Stimulated activated CD4-positive, alpha-beta T cell treated with anti-CD3 and anti-CD28 coated beads, Interleukin-15, amount 100 ng/mL, for 48 hours (primary cell): ENCODE measurements at regions not wholly inside any gene's neighbourhood (a gene's known extent, or its start where the extent isn't known, plus 50 kb on each side); places are given as distances from the start of the nearest gene placed in this dataset.
"Not testable (repeated sequence)": the region's sequence is repeated elsewhere in the genome, so short reads cannot be mapped to it uniquely, and the experiment has no call there.

Experiments
- DNase-seq, 2 donors: peaks; one replicate each; pipeline ENCODE4 v3.0.0-alpha.2; 2020; ENCODE audit warnings: low read depth in 2 of 2

GRCh38 chr14:59004012-59004411 is 184.5 kb upstream of the DAAM1 start:
- DNase-seq: no peak

- not testable (repeated sequence) for DNase-seq
Measured at GRCh38 chr14:59006179-59006578, 182.3 kb upstream of the DAAM1 start.

GRCh38 chr14:59009967-59010366 is 178.5 kb upstream of the DAAM1 start:
- DNase-seq: no peak

- no peak for DNase-seq
Measured at GRCh38 chr14:59013672-59014298, 174.7 kb upstream of the DAAM1 start.

GRCh38 chr14:59015482-59015881 is 173.0 kb upstream of the DAAM1 start:
- DNase-seq: no peak

- DNase-seq: no peak
Measured at GRCh38 chr14:59017285-59017965, 171.0 kb upstream of the DAAM1 start.

- DNase-seq: no peak
Measured at GRCh38 chr14:59018460-59018859, 170.0 kb upstream of the DAAM1 start.

- no peak for DNase-seq
Measured at GRCh38 chr14:59018978-59019377, 169.5 kb upstream of the DAAM1 start.

GRCh38 chr14:59020382-59020781 is 168.1 kb upstream of the DAAM1 start:
- no peak for DNase-seq

- no peak for DNase-seq
Measured at GRCh38 chr14:59022144-59022543, 166.3 kb upstream of the DAAM1 start.

GRCh38 chr14:59026081-59026480 is 162.4 kb upstream of the DAAM1 start:
- no peak for DNase-seq

- not testable (repeated sequence) for DNase-seq
Measured at GRCh38 chr14:59026640-59027039, 161.8 kb upstream of the DAAM1 start.

GRCh38 chr14:59028476-59029202 is 159.8 kb upstream of the DAAM1 start:
- peak; percentile 9 to 18 for DNase-seq

- no peak for DNase-seq
Measured at GRCh38 chr14:59032826-59033225, 155.6 kb upstream of the DAAM1 start.

GRCh38 chr14:59036134-59036533 is 152.3 kb upstream of the DAAM1 start:
- no peak for DNase-seq

- DNase-seq: no peak
Measured at GRCh38 chr14:59037086-59037485, 151.4 kb upstream of the DAAM1 start.

- DNase-seq: no peak
Measured at GRCh38 chr14:59037620-59038019, 150.8 kb upstream of the DAAM1 start.

- no peak for DNase-seq
Measured at GRCh38 chr14:59038746-59039145, 149.7 kb upstream of the DAAM1 start.

- DNase-seq: no peak
Measured at GRCh38 chr14:59041308-59041707, 147.2 kb upstream of the DAAM1 start.

- DNase-seq: no peak
Measured at GRCh38 chr14:59044707-59045106, 143.8 kb upstream of the DAAM1 start.

GRCh38 chr14:59046746-59047145 is 141.7 kb upstream of the DAAM1 start:
- no peak for DNase-seq

GRCh38 chr14:59055006-59055405 is 133.5 kb upstream of the DAAM1 start:
- no peak for DNase-seq

GRCh38 chr14:59055439-59056045 is 132.9 kb upstream of the DAAM1 start:
- peak in 1 of 2 donors; percentile 1 for DNase-seq
